Fibroblast of lung (primary cell): ENCODE measurements at regions not wholly inside any gene's neighbourhood (a gene's known extent, or its start where the extent isn't known, plus 50 kb on each side); places are given as distances from the start of the nearest gene placed in this dataset.
A peak's percentile ranks its signal among the peaks of the same experiment; 100 is the strongest.

Experiments
- DNase-seq, 2 donors: peaks; one replicate each; pipeline versions ENCODE4 v3.0.0 to v3.0.0-alpha.2; 2010; ENCODE audit warnings: low read depth in 2 of 2
- H2AFZ ChIP-seq: 2 replicates; pipeline ENCODE4 v1.5.1; 2012; ENCODE audit warnings: low read length, control low read depth, inconsistent platforms
- H3K27ac ChIP-seq: 2 replicates; pipeline ENCODE4 v1.5.1; 2011; ENCODE audit warnings: low read length, control low read depth; ENCODE audit not compliant: insufficient read depth
- H3K27me3 ChIP-seq: 2 replicates; pipeline ENCODE4 v1.5.1; 2011; ENCODE audit warnings: mild to moderate bottlenecking, low read length; ENCODE audit not compliant: control insufficient read depth, insufficient read depth
- H3K36me3 ChIP-seq: 2 replicates; pipeline ENCODE4 v1.5.1; 2011; ENCODE audit warnings: low read length; ENCODE audit not compliant: control insufficient read depth, insufficient read depth
- H3K4me1 ChIP-seq: 2 replicates; pipeline ENCODE4 v1.5.1; 2011; ENCODE audit warnings: low read length; ENCODE audit not compliant: control insufficient read depth, insufficient read depth; ENCODE audit errors: extremely low read depth
- H3K4me2 ChIP-seq: 2 replicates; pipeline ENCODE4 v1.5.1; 2011; ENCODE audit warnings: low read length, control low read depth; ENCODE audit not compliant: insufficient read depth; ENCODE audit errors: extremely low read depth
- H3K4me3 ChIP-seq, 4 experiments: fragments of 200-600 bp in 1 of 4; sonication (generic) in 1 of 4; replicated peaks in 1 of 4; 2 replicates each; pipeline ENCODE4 v1.5.1; 2011 to 2016; ENCODE audit warnings: low read length in 4 of 4, low read depth in 3 of 4, mild to moderate bottlenecking in 3 of 4, control low read depth in 2 of 4, inconsistent platforms in 1 of 4, mixed read lengths in 1 of 4; ENCODE audit not compliant: insufficient read depth in 1 of 4; ENCODE audit errors: control extremely low read depth in 1 of 4
- H3K79me2 ChIP-seq: 2 replicates; pipeline ENCODE4 v1.5.1; 2012; ENCODE audit warnings: mild to moderate bottlenecking, low read length, inconsistent platforms; ENCODE audit not compliant: control insufficient read depth, insufficient read depth
- H3K9ac ChIP-seq: 2 replicates; pipeline ENCODE4 v1.5.1; 2011; ENCODE audit warnings: mild to moderate bottlenecking, low read length, control low read depth; ENCODE audit not compliant: insufficient read depth
- H3K9me3 ChIP-seq: 2 replicates; pipeline ENCODE4 v1.5.1; 2012; ENCODE audit warnings: low read depth, low read length; ENCODE audit not compliant: control insufficient read depth, insufficient read depth
- H4K20me1 ChIP-seq: 2 replicates; pipeline ENCODE4 v1.5.1; 2011; ENCODE audit warnings: low read length; ENCODE audit not compliant: control insufficient read depth, insufficient read depth; ENCODE audit errors: extremely low read depth
- CTCF ChIP-seq, 2 donors: IDR thresholded peaks in 1 of 2; conservative IDR thresholded peaks in 1 of 2; 1 replicate in 1 of 2; 2 replicates in 1 of 2; pipeline ENCODE4 v1.5.1; 2011 to 2012; ENCODE audit warnings: low read length in 2 of 2, control low read depth in 1 of 2, inconsistent platforms in 1 of 2, low read depth in 1 of 2, mild to moderate bottlenecking in 1 of 2
- EZH2 ChIP-seq: IDR thresholded peaks from 2 replicates; pipeline ENCODE4 v1.5.1; 2012; ENCODE audit warnings: low read length, control low read depth, mild to moderate bottlenecking; ENCODE audit errors: missing control alignments

GRCh38 chr9:29697011-29697410, 2123.7 kb upstream of the C9orf72 start:
- peak; percentile 2 to 59 for DNase-seq
- H3K36me3 ChIP-seq = no peaks in the 10 kb centered on the region
- H2AFZ ChIP-seq = no peak overlapping the region
- no peaks in the 10 kb centered on the region for H4K20me1 ChIP-seq
- no peak overlapping the region for H3K4me2 ChIP-seq
- no peak overlapping the region for H3K27ac ChIP-seq
- no peaks in the 10 kb centered on the region for H3K27me3 ChIP-seq
- no peak overlapping the region for H3K4me3 ChIP-seq
- H3K4me1 ChIP-seq = no peaks in the 10 kb centered on the region
- no peaks in the 10 kb centered on the region for H3K9me3 ChIP-seq
- no peak overlapping the region for H3K9ac ChIP-seq
- H3K79me2 ChIP-seq = no peaks in the 10 kb centered on the region
- TF ChIP-seq CTCF (conservative IDR thresholded peaks at IDR 0.05 in 1 of 2, IDR thresholded peaks at IDR 0.05 in 1 of 2; ENCODE audit: low read depth in 1 of 2, low read length in 2 of 2) = no peak
- TF ChIP-seq EZH2 = no peak

DNA sequence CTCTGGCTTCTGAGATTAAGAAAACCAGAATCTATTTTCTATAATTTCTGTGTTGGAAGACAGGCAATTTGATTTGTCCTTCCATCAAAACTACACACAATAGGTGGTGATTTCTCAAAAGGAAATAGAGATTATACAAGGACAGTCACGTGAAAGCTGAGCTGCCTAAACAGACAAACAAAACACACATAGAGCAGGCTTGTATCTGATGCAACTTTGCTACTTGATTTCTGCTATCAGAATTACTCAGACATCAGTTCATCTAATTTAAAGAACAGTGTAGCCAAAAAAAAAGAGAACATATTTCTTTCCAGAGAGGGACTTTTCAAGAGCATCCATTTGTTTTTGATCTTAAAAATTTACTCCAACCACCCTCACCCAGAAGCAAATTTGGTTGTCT, 2128.3 kb upstream of the C9orf72 start:
- H3K9ac ChIP-seq = no peak overlapping the region
- H3K27me3 ChIP-seq = no peaks in the 10 kb centered on the region
- no peak overlapping the region for H3K4me3 ChIP-seq
- no peaks in the 10 kb centered on the region for H3K79me2 ChIP-seq
- no peaks in the 10 kb centered on the region for H3K9me3 ChIP-seq
- no peaks in the 10 kb centered on the region for H3K36me3 ChIP-seq
- no peaks in the 10 kb centered on the region for H3K4me1 ChIP-seq
- TF ChIP-seq EZH2 = no peak
- no peak for TF ChIP-seq CTCF (conservative IDR thresholded peaks at IDR 0.05 in 1 of 2, IDR thresholded peaks at IDR 0.05 in 1 of 2; ENCODE audit: low read depth in 1 of 2, low read length in 2 of 2)
- H2AFZ ChIP-seq = no peak overlapping the region
- no peak overlapping the region for H3K27ac ChIP-seq
- DNase-seq = peak in 1 of 2 donors; percentile 19
- no peaks in the 10 kb centered on the region for H4K20me1 ChIP-seq
- H3K4me2 ChIP-seq = no peak overlapping the region

GRCh38 chr9:29701971-29702370, 2128.7 kb upstream of the C9orf72 start:
- Histone ChIP-seq H3K9me3 (no peaks in the 10 kb centered on the region), H3K4me2 (no peak overlapping the region), H2AFZ (no peak overlapping the region), H3K9ac (no peak overlapping the region), H3K27me3 (no peaks in the 10 kb centered on the region), H3K4me3 (no peak overlapping the region), H3K36me3 (no peaks in the 10 kb centered on the region), H3K79me2 (no peaks in the 10 kb centered on the region), H3K4me1 (no peaks in the 10 kb centered on the region), H4K20me1 (no peaks in the 10 kb centered on the region), H3K27ac (no peak overlapping the region)
- DNase-seq = no peak
- no peak for TF ChIP-seq CTCF (conservative IDR thresholded peaks at IDR 0.05 in 1 of 2, IDR thresholded peaks at IDR 0.05 in 1 of 2; ENCODE audit: low read depth in 1 of 2, low read length in 2 of 2)
- no peak for TF ChIP-seq EZH2
